ENCODE measurements at regions not wholly inside any gene's neighbourhood (a gene's known extent, or its start where the extent isn't known, plus 50 kb on each side); places are given as distances from the start of the nearest gene placed in this dataset.
"Not testable (repeated sequence)": the region's sequence is repeated elsewhere in the genome, so short reads cannot be mapped to it uniquely, and the experiment has no call there.

- DNase-seq = no peak
Observed at GRCh38 chr22:49015459-49015858, 812.2 kb downstream of the BRD1 start.

DNA sequence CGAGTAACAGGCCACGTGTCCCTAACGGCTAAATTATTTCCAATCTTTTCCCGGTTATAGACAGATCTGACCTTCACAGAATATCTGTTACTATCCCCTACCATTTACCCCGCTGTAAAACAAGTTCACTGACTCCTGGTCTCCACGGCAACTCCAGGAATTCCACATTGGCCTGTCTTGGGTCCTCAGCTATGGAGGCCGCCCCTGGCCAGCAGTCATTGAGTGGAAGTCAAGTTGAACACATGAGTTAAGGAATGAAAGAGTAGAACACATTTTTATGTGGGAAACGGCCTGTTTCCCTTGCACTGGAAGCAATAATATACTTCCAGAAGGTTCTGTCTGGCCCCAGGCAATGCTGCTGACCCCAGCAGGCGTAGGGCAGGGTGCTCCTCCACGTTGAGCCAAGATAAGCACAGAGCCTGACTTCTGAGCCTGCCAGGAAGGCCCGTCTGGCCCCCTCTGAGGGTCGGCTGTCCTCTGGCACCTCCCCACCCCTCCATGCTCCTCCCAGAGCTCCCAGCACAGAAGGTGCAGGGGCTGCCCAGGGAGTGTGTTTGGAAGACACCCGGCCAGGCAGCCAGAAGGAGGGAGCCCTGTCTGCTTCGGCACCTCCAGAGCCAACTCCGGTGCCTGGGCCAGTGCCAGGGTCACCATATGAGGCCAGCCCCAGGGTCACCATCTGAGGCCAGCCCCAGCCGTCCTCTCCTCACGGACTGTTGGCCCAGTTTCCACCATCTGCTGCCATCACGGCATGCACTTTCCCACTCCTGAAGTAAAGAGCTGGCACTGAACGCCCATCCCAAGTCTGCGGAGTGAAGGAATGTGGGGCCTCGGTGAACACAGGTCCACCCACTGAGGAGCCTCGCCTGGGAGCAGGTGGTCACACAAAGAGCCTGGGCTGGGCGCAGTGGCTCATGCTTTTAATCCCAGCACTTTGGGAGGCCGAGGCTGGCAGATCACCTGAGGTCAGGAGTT, 813.2 kb downstream of the BRD1 start:
- no peak for DNase-seq

- DNase-seq = no peak
Observed at GRCh38 chr22:49013707-49014106, 814.0 kb downstream of the BRD1 start.

GRCh38 chr22:49012712-49013395, 814.8 kb downstream of the BRD1 start:
- DNase-seq = no peak

- DNase-seq = no peak
Observed at GRCh38 chr22:49011769-49012648, 815.7 kb downstream of the BRD1 start.

DNA sequence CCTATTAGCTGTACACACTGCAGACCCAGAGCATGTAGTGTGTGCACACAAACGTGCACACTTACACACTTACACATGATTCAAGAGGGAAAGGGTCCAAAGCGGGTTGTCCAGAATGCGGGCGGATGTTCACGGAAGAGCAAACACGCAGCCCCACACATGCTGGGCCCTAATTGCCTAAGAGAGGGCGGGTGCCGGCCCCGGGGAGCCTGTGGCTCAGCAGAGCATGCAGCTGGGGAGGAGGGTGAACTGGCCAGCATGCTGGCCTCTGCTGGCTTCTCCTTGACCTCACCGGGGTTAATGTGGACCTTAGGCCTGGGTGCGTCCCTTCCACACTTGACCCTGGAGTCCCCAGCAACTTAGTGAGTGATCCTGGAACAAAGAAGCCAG, 816.3 kb downstream of the BRD1 start:
- DNase-seq = no peak

GRCh38 chr22:49010901-49011300, 816.8 kb downstream of the BRD1 start:
- DNase-seq = no peak

- DNase-seq = no peak
Observed at GRCh38 chr22:49010070-49010863, 817.4 kb downstream of the BRD1 start.

DNA sequence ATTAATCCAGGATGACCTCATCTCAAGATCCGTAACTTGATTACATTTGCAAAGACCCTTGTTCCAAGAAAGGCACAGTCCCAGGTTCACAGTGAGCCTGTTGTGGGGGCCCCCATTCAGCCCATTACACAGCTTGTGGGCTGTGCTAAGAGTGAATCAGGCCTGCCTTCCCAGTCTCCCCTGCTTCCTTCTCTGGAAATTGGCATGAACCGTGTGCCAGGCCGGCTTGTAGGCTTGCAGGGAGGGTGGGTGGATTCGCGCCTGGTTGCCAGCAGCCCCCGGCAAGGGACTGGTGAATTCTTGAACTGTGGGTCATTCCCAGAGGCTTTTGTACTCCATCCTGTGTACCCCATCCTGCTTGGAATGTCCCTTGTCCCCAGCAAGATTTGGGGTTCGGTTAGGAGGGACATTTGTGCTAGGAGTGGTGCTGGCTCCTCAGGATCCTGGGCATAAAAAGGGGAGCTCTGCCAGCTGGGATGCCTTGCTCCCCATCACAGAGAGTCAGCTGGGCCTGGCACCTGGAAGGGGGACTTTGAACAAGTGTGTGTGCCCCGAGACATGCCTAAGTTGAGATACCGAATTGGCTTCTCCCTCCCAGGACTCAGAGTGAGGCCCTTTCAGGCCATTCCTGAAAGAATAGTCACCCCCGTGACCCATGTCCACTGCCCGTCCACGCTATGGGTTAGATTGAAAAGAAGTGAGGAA, 818.2 kb downstream of the BRD1 start:
- DNase-seq = no peak

DNA sequence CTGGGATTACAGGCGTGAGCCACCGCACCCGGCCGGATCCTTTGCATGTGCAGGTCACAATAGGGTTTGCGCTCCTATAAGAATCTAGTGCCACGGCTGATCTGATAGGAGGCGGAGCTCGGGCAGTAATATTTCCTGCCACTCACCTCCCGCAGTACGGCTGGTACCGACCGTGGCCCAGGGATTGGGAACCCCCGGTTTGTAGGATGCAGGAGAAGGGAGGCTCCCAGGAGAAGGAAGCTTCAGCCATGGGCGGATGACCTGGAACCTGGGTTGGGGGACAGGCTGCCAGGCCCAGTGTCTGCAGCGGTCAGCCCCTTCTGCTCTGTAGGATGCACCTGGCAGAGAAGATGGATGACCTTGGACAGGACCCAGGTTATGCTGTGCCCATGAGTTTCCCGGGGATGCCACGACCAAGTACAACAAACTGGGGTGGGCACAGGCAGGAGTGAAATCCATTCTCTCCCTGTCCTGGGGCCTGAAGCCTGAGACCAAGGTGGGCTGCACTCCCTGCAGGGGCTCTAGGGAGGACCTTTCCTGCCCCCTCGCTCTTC, 818.9 kb downstream of the BRD1 start:
- no peak for DNase-seq

GRCh38 chr22:49007013-49007653, 820.5 kb downstream of the BRD1 start:
- no peak for DNase-seq

DNA sequence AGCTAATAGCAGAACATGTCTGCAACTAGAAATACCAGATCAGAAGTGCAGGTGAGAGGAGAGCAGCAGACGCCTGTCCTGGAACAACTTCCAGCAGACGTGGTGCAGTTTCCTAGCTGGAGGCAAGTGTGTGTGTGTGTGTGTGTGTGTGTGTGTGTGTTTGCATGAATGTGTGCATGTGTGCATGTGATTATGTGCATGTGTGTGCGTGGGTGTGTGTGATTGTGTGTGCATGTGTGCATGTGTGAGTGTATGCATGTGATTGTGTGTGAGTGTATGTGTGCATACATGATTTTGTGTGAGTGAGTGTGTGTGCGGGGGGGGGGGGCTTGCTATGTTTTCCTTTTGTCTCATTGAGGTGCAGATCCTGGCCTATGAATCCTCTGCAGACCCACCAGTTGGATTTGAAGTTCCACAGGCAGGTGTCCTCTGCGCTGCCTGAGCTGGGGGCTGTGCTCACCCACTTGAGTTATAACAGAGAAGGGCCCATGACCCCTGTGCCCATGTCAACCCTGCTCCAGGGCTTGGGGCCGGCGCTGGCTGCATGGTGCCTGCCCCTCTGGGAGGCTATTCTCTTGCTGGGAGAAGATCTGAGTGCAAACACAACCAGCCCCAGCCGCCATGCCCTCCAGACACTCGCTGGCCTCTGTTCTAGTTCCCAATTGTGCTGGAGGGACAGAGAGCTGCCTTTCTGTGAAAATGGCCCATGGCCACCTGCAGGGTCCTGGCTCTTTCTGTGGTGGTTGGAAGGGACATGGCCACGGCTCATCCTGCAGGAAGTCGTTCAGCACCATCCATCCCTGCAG, 821.3 kb downstream of the BRD1 start:
- DNase-seq = no peak

- DNase-seq = no peak
Observed at GRCh38 chr22:49005557-49005956, 822.1 kb downstream of the BRD1 start.

- DNase-seq = no peak
Observed at GRCh38 chr22:49004484-49005399, 822.9 kb downstream of the BRD1 start.

DNA sequence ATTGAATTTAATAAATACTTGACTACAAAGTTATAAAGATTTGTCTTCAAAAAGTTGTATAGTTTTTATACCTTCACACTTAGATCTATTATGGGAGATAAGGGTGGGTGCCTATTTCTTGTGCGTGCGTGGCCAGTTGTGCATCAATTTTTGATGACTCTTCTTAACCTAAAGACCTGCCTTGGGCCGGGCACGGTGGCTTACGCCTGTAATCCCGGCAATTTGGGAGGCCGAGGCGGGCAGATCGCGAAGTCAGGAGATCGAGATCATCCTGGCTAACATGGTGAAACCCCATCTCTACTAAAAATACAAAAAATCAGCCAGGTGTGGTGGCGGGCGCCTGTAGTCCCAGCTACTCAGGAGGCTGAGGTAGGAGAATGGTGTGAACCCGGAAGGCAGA, 830.1 kb downstream of the BRD1 start:
- DNase-seq = not testable (repeated sequence)

DNA sequence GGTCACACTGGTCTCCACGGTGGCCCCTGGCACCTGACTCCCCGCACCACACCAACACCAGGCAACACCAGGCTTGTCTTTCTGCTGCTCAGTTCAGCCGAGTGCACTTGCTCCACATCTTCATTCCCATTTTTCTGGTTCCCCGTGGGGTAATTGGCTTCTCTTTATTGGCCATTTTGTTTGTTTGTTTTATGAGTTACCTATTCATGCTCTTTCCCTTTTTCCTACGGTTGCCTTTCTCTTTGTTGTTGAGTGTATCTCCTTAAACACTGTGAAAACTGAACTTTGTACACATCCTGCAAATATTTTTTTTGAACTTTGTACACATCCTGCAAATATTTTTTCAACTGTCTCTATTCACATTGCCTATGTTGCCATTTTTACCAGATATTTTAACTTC, 834.0 kb downstream of the BRD1 start:
- no peak for DNase-seq

DNA sequence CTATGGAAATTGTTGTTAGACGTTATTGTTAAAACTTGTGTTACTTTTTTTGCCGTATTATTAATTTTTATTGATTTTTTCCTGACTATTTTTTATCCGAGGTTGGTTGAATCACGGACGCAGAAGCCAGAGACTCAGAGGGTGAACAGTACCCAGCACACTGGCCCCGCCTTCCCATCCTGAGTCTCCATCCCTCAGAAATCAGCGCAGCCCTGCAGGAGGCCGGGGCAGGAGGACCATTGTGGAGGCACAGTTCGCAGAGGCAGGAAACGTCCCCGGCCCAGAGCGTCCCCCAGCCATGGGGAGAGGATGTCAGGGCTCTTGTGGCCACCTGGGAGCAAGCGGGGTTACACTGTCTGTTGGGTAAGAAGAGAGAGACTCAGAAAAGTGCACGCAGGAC, 843.0 kb downstream of the BRD1 start:
- DNase-seq = no peak

- DNase-seq = no peak
Observed at GRCh38 chr22:48982321-48982905, 845.3 kb downstream of the BRD1 start.
